ENCODE measurements at regions not wholly inside any gene's neighbourhood (a gene's known extent, or its start where the extent isn't known, plus 50 kb on each side); places are given as distances from the start of the nearest gene placed in this dataset.

DNA sequence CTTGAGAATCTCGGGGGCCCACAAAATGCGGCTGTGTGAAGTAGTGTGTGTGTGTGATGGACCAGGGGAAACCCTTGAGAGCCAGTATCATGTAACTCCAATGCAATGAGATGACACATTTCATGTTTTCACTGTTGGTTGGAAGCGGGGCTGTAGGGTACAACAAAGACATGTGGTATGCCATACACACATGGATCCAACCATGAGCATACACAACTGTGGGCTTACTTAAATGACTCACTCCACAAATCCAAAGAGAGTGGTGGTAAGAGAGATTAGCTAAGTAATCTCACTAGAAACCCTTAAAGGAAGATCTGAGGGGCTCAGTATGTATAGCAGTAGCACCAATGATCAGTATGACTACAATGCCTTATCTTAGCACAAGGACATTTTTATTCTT is 225.7 kb downstream of the SIPA1L2 start:
- Histone ChIP-seq H3K79me2 (no peaks in the 10 kb centered on the region), H2AFZ (no peak overlapping the region), H3K9ac (no peak overlapping the region), H3K4me2 (ENCODE audit: low read length) (no peak overlapping the region), H3K27me3 (ENCODE audit: control insufficient read depth, insufficient read depth, low read length) (no peaks in the 10 kb centered on the region), H3K9me3 (ENCODE audit: control insufficient read depth, low read length) (peaks cover 4% of the 10 kb centered on the region), H3K4me3 (ENCODE audit: low read depth, low read length) (no peak overlapping the region), H3K36me3 (ENCODE audit: control insufficient read depth, insufficient read depth, low read length) (no peaks in the 10 kb centered on the region), H3K27ac (no peak overlapping the region), H3K4me1 (no peaks in the 10 kb centered on the region)
- no peak for TF ChIP-seq CTCF (IDR thresholded peaks at IDR 0.05)

DNA sequence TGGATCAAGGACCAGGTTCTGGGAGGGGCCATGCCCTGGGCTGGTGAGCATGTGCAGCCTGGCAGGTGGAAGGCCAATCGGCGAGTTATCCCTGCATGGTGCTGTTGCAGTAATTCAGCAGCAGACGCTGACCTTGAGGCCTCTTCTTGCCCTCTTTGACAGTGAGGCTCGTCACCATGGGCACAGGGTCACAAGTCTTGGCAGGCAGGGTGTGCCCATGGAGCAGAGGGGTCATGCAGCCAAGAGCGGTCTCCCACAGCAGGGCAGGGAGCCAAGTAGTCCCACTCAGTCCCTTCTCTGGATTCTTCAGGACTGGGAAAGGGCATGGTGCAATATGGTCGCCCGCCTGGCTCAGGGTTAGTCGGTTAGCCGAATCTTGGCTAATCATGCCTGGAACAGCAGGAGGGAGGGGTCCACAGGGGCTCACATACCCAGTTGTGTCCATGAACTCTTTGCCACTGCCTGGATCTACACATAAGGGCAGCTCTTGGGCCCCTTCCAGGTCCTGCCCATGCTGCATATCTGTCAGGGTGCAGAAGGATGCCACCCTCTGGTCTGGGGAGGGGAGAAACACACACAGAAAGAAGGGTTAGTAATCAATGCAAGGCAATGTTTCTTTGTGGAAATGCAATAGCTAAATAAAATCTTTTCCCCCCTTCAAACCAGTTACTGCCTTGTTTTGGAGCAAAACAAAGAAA is 226.8 kb downstream of the SIPA1L2 start:
- no peak overlapping the region for H3K9ac ChIP-seq
- no peak overlapping the region for H3K4me2 ChIP-seq (ENCODE audit: low read length)
- peaks cover 4% of the 10 kb centered on the region for H3K9me3 ChIP-seq (ENCODE audit: control insufficient read depth, low read length)
- H3K4me1 ChIP-seq = no peaks in the 10 kb centered on the region
- no peaks in the 10 kb centered on the region for H3K79me2 ChIP-seq
- TF ChIP-seq CTCF (IDR thresholded peaks at IDR 0.05) = no peak
- no peak overlapping the region for H2AFZ ChIP-seq
- H3K27me3 ChIP-seq (ENCODE audit: control insufficient read depth, insufficient read depth, low read length) = no peaks in the 10 kb centered on the region
- no peaks in the 10 kb centered on the region for H3K36me3 ChIP-seq (ENCODE audit: control insufficient read depth, insufficient read depth, low read length)
- H3K4me3 ChIP-seq (ENCODE audit: low read depth, low read length) = no peak overlapping the region
- no peak overlapping the region for H3K27ac ChIP-seq

- Histone ChIP-seq H3K4me1 (no peaks in the 10 kb centered on the region), H3K9ac (no peak overlapping the region), H3K79me2 (no peaks in the 10 kb centered on the region), H2AFZ (no peak overlapping the region), H3K27ac (no peak overlapping the region), H3K4me2 (ENCODE audit: low read length) (no peak overlapping the region), H3K27me3 (ENCODE audit: control insufficient read depth, insufficient read depth, low read length) (no peaks in the 10 kb centered on the region), H3K4me3 (ENCODE audit: low read depth, low read length) (no peak overlapping the region), H3K36me3 (ENCODE audit: control insufficient read depth, insufficient read depth, low read length) (no peaks in the 10 kb centered on the region), H3K9me3 (ENCODE audit: control insufficient read depth, low read length) (no peaks in the 10 kb centered on the region)
- no peak for TF ChIP-seq CTCF (IDR thresholded peaks at IDR 0.05)
These were observed 231.1 kb downstream of the SIPA1L2 start for GRCh38 chr1:232398823-232399222.

GRCh38 chr1:232393444-232394146 is 236.3 kb downstream of the SIPA1L2 start:
- no peaks in the 10 kb centered on the region for H3K79me2 ChIP-seq
- no peak for TF ChIP-seq CTCF (IDR thresholded peaks at IDR 0.05)
- H3K4me2 ChIP-seq (ENCODE audit: low read length) = no peak overlapping the region
- H3K9me3 ChIP-seq (ENCODE audit: control insufficient read depth, low read length) = no peaks in the 10 kb centered on the region
- no peaks in the 10 kb centered on the region for H3K36me3 ChIP-seq (ENCODE audit: control insufficient read depth, insufficient read depth, low read length)
- H2AFZ ChIP-seq = peak overlapping the region; percentile 50
- no peak overlapping the region for H3K9ac ChIP-seq
- H3K27me3 ChIP-seq (ENCODE audit: control insufficient read depth, insufficient read depth, low read length) = no peaks in the 10 kb centered on the region
- H3K4me1 ChIP-seq = no peaks in the 10 kb centered on the region
- H3K4me3 ChIP-seq (ENCODE audit: low read depth, low read length) = no peak overlapping the region
- no peak overlapping the region for H3K27ac ChIP-seq
